GM12875 (cell line): ENCODE measurements at regions not wholly inside any gene's neighbourhood (a gene's known extent, or its start where the extent isn't known, plus 50 kb on each side); places are given as distances from the start of the nearest gene placed in this dataset.

Experiments used
- H3K4me3 ChIP-seq: one replicate; pipeline ENCODE4 v1.5.1; 2011; ENCODE audit warnings: low read depth, low read length, control low read depth
- CTCF ChIP-seq: IDR thresholded peaks from 2 replicates; pipeline ENCODE4 v1.5.1; 2011; ENCODE audit warnings: low read depth, mild to moderate bottlenecking, control low read depth, inconsistent platforms, low read length, moderate library complexity, borderline replicate concordance; ENCODE audit not compliant: insufficient read depth

DNA sequence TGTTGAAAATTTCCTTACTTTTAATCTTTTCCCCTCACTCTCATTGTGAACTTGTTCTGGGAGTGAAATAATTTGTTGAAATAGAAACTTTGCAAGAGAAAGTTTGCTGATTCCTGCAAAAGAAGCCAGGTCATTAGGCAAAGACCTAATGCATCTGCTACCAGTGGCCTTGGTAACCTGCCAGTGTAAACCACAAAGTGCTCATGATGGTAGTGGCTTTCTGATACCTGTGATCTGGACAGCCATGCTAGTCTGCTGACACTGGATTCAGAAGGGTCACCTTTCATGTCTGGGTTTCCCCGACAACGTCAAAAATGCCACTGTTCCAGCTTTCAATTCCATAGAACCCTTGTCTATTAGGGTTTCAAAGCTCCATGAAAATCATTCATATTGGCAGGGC, 123.7 kb upstream of the MCTP2 start:
- TF ChIP-seq CTCF: no peak
- H3K4me3 ChIP-seq: no peak overlapping the region

- no peak for TF ChIP-seq CTCF
- no peak overlapping the region for H3K4me3 ChIP-seq
Measured at GRCh38 chr15:94105760-94106159, 125.6 kb upstream of the MCTP2 start.

DNA sequence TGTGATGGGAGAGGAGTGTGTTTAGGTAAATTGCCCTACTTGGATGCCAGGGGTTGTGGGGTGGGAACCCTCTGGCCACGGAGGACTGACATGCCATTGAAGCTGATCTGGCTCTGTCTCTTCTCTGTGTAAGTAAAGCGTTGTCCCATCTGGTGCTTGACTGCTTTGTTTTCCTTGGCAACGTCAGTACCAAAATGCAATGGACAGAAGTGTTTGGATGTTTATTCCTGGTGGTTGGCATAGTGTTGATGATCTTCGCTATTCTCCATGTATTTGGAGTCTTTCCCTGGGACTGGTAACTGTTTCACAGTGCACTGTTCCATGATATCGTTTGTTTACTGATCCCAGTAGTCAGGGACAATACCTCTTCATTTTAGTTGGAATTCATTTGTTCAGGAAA, 130.5 kb upstream of the MCTP2 start:
- no peak for TF ChIP-seq CTCF
- H3K4me3 ChIP-seq: no peak overlapping the region

DNA sequence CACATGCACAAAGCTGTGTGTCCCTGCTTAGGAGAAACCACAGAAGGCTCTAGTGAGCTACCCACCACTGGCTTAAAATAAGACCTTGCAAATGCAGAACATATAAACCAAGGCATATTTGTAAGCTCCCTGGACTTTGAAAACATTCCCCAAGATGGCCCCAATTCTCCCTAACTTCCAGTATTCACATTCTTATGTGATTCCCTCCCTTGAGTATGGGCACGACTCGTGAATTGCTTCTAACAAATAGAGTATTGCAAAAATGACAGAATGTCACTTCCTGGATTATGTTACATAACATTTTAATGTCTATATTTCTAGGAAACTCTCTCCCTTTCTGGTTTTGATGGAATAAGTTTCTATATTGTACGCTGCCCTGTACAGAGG, 131.8 kb upstream of the MCTP2 start:
- no peak overlapping the region for H3K4me3 ChIP-seq
- no peak for TF ChIP-seq CTCF

- H3K4me3 ChIP-seq: no peak overlapping the region
- no peak for TF ChIP-seq CTCF
Measured at GRCh38 chr15:94098921-94099573, 132.3 kb upstream of the MCTP2 start.

DNA sequence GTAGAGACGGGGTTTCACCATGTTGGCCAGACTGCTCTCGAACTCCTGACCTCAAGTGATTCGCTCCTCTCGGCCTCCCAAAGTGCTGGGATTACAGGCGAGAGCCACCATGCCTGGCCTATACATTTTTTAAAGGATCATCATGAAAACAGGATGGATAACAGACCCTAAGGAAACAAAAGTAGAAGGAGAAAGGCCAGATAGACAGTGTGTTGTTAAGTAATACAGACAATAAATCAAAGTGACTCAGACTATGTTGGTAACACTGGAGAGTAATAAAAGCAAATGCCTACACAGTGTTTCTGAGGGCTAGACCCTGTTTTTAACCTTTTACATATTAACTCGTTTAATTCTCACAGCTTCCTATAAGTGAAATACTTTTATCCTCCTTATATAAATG, 133.8 kb upstream of the MCTP2 start:
- H3K4me3 ChIP-seq: no peak overlapping the region
- TF ChIP-seq CTCF: no peak

DNA sequence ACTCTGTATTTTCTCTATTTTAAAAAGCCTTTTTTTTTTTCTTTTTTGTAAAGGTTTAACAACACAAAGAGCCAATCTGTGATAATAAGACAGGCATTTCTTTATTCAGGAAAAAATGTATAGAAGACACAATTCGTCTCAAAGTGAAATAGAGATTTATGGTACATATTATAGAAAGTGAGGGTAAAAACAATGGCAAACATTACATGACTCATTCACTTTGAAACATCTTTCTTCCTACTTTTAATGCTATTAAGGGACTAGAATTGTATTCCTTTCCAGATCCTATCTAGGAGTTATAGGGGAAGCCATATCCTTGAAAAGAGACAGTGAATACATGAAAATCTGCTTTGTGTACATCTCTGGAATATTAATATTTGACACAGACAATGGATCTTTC, 137.1 kb upstream of the MCTP2 start:
- TF ChIP-seq CTCF: no peak
- H3K4me3 ChIP-seq: no peak overlapping the region
